GM12872 (cell line): ENCODE measurements at regions not wholly inside any gene's neighbourhood (a gene's known extent, or its start where the extent isn't known, plus 50 kb on each side); places are given as distances from the start of the nearest gene placed in this dataset.

Experiments used
- TF ChIP-seq, protein P1 (sequence below): IDR thresholded peaks from 3 replicates; pipeline ENCODE4 v1.5.1; 2011; ENCODE audit warnings: low read depth, mild to moderate bottlenecking, low read length, moderate library complexity; ENCODE audit not compliant: insufficient read depth

DNA sequence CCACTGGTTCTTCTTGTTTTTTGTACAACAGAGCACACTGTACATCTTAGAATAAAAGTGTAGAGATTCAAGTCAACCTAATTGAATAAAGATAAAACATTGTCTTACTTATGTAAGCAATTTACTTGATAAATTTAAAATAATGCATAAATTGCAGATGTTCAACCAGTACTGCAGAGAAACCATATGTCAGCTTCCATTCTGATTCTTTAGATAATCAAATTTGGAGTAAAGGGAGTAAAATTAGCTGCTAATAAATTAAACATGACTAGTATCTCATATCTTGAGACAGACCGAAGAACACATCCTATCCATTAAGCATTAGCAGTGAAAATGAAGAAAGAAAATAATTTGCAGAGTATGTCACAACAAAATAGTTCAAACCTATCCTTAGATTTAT lies 261.2 kb downstream of the GASK1B start:
- TF ChIP-seq, protein P1, sequence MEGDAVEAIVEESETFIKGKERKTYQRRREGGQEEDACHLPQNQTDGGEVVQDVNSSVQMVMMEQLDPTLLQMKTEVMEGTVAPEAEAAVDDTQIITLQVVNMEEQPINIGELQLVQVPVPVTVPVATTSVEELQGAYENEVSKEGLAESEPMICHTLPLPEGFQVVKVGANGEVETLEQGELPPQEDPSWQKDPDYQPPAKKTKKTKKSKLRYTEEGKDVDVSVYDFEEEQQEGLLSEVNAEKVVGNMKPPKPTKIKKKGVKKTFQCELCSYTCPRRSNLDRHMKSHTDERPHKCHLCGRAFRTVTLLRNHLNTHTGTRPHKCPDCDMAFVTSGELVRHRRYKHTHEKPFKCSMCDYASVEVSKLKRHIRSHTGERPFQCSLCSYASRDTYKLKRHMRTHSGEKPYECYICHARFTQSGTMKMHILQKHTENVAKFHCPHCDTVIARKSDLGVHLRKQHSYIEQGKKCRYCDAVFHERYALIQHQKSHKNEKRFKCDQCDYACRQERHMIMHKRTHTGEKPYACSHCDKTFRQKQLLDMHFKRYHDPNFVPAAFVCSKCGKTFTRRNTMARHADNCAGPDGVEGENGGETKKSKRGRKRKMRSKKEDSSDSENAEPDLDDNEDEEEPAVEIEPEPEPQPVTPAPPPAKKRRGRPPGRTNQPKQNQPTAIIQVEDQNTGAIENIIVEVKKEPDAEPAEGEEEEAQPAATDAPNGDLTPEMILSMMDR: no peak

DNA sequence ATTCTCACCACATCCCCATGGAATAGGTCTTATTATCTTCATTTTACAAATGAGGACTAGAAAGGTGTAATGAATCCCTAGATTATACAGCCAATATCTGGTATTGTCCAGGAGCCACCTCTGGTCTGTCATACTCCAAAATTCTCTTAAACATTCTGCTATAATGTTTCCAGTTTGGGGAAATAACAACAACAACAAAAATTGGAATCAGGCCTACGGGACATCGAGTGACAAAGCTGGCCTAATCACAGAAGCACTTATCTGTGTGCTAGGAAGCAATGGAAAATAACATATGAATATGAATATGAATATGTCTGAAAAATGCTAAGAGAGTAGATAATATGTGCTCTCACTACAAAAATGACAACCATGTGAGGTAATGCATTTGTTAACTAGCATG lies 264.1 kb downstream of the GASK1B start:
- TF ChIP-seq, protein P1: no peak

DNA sequence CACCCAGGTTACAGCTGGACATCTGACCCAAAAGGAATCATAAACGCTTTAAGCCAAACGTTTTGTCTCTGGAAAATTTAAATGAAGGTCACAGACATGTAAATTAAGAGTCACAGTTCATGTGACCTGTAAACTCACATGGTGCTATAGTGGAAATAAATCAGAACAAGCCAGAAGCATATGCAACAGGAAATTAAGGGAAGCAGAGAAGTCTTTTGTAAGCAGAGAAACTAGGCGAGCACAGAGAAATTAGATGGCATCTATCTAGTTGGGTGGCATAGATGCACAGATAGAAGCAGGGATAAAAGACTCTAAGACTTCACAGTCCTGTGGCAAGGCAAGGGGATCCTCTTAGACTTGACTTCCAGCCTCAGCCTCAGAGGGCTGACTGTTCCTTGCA lies 264.8 kb downstream of the GASK1B start:
- TF ChIP-seq, protein P1: no peak

DNA sequence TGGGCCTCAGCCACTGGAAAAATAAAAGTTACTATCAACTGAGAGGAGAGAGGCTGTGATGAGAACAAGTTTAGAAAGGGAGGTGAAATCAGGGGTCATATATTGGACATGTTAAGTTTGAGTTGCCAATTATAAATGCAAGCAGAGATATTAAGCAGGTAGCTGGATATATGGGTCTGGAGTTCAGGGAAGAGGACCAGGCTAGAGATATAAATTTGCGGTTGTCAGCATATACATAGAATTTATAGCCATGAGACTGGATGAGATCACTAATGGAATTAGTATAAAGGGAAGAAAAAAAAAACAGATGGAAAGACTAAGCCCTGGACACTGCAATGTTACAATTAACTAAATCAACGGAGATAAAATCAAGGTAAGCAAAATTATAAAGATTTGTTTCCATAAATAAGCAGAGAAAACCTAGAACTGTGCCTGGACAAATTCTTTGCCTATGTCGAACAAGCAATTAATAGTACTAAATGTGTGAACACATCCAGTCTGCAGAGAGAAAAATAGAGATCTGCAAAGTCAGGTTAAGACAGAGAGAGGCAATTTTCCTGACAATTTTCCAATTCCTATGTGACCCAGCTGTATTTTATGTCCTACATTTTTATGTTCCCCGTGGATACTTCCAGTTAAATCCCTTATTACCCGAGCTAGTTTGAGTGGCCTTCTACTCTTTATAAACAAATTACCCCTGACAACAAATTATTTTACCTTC lies 265.4 kb downstream of the GASK1B start:
- TF ChIP-seq, protein P1: no peak

DNA sequence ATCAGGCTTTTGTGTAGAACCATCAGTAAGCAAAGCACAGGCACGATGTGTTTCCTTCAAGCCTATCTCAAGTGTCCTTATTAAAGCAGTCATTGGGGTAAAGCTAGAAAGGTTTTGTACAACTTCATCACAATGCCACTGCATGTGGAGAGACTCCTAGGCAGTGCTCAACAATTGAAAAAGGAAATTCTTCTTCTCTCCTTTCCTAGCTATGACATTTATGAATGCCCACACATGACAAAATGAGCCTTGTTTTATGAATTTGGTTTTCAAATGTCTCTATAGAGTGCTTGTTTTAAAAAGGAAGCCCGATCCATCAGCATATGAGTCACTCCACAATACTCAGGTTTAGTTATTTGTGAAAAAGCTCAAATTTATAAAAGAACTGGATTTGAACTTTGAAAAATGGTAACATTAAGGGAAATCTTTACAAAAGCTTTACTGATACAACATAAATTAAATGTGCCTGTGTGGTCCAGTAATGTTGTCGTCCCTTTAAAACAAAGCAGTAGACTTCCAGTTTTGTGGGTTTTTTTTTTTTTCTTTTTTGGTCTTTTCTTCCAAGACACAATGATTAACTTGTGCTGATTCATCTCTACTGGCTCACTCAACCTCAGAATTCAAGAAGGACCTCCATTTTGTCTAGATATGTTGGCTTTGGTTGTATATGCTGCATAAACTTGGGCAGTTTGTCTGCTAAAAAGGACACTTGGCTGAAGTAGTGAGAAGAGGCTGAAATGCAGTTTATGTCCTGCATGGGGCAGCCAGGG lies 273.8 kb downstream of the GASK1B start:
- TF ChIP-seq, protein P1: no peak

DNA sequence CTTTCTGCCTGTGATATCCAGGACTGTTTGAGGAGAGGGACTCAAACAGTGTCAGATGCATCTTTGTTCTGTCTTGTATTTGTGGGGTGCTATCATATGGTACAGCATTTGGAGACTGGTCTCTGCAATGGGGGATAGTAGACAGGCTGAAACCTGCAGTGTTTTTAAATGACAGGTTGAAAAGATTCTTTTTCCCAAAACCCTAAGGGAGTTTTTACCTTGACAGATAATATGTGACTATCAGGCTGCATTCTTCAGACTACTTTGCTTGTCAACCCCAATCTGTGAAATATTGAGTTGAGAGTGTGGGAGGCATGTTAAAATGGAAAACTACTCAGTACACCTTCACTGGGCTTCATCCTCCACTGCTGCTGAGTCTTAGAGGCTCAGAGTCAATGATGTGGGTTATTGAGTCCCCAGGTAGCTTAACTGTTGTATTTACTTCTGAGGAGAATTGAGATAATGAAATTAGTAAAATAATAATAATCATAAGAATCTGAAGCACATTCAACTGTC lies 274.9 kb downstream of the GASK1B start:
- TF ChIP-seq, protein P1: no peak

DNA sequence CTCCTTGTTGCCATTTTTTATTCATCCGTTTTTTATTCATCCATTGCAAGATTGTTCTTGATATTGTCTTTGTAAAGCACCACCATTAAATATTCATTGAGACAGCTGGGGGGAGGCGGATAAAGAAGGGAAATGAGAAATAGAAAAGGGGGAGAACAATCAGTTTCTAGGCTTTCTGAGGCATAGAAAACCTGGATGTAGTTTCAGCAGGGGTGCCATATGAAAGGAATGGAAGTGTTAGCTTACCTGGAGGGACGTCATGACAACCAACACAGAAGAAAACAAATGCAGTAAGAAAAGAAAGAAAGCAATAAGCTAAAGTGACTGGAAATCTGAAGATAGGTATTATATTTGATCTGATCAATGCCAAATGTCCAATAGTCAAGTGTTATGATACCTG lies 276.1 kb downstream of the GASK1B start:
- TF ChIP-seq, protein P1: no peak
